Activated CD8-positive, alpha-beta memory T cell treated with anti-CD3 and anti-CD28 coated beads, Interleukin-2, amount 50 U/mL, for 24 hours (primary cell): ENCODE measurements at regions not wholly inside any gene's neighbourhood (a gene's known extent, or its start where the extent isn't known, plus 50 kb on each side); places are given as distances from the start of the nearest gene placed in this dataset.

Source experiments
- DNase-seq: peaks from one replicate; pipeline ENCODE4 v3.0.0-alpha.2; 2020; ENCODE audit errors: extremely low read depth

DNA sequence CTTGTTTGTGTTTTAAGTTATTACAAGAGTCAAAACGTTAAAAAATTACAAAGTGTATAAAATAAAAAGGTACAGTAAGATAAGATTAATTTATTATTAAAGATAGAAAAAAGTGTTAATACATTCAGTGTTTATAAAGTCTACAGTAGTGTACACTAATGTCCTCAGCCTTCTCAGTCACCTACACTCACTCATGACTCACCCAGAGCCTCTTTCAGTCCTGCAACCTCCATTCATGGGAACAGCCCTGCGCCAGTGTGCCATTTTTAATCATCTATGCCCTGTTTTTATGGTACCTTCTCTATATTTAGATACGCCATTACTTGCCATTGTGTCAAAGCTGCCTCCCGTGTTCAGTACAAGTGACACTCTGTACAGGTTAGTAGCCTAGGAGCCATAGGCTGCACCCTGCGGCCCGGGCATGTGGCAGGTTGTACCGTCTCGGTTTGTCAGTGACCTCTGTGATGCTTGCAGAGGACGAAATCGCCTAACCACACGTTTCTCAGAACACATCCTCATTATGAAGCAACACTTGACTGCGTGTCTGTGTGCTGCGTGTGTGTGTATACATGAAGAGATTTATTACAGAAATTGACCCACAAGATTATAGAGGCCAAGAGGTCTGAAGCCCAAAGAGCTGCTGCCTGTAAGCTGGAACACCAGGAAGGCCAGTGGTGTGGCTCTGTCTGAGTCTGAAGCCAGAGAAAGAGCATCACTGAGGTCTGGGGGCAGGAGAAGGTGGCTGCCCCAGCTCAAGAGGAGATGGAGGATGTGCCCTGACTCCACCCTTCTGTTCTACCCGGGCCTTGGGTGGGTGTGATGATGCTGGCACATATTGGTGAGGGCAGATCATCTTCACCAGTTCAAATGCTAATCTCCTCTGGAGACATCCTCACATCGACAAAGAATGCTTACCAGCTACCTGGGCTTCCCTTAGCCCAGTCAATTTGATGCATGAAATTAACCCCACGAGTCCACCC, 116.6 kb upstream of the C14orf180 start:
- no peak for DNase-seq

DNA sequence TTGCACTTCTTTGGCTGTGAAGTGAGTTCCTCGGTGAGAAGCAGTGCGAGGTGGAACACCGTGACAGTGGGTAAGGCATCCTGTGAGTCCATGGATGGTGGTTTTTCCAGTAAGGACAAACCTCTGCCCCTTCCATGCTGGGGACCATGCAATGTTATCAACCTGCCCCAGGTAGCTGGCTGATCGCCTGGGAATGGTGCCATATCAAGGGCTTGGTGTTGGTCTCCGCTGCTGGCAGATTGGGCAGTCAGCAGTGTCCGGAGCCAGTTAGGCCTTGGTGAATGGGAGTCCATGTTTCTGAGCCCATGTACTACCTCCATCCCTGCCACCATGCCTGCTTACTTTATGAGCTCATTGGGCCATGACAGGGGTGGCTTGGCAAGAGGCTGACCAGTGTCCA, 114.7 kb upstream of the C14orf180 start:
- no peak for DNase-seq

DNA sequence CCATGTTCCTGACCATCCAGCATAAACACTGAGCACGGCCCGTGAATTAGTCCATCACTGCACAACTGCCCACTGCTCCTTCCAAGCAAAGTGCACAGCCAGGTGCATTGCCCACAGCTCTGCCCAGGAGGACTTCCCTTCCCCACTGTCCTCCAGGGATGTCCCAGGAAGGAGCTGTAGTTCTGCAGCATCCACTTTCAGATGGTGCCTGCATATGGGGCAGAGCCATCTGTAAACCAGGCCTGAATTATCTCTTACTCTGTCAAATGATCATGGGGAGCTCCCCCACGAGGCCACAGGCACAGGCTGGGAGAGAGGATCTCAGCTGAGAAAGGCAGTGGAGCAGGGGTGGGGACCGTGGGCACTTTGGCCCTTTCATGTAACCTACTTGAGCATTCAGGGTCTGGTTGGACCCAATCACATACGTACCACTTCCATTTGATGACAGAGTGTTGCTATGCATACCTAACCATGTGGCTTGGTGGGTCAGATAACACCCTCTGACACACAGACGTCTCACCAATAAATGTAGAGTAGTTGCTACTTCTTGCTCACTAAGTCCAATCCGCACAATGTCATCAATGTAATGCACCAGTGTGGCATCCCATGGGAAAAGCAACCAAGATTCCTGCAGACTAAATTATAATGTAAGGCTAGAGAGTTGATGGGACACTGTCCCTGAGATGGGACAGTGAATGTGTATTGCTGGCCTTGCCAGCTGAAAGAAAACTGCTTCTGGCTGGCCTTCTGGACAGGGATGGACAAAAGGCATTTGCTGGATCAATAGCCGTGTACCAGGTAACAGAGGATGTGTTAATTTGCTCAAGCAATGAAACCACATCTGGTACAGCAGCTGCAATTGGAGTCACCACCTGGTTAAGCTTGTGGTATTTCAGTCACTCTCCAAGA, 113.8 kb upstream of the C14orf180 start:
- no peak for DNase-seq

DNA sequence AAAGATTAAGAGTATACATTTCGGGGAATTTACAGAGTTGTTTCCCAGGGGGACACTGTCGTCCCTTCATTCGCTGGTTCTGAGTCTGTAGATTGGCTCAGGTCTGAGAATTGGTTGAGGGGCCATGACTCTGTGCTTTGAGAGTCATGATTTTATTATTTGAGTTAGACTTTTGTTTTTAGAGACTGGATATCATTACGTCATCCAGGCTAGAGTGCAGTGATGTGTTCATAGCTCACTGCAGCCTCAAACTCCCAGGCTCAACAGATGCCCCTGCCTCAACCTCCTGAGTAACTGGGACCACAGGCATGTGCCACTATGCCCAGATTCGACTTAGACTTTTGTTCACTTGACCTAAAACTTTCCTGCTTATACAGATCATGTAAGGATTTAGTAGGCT, 112.3 kb upstream of the C14orf180 start:
- no peak for DNase-seq

DNA sequence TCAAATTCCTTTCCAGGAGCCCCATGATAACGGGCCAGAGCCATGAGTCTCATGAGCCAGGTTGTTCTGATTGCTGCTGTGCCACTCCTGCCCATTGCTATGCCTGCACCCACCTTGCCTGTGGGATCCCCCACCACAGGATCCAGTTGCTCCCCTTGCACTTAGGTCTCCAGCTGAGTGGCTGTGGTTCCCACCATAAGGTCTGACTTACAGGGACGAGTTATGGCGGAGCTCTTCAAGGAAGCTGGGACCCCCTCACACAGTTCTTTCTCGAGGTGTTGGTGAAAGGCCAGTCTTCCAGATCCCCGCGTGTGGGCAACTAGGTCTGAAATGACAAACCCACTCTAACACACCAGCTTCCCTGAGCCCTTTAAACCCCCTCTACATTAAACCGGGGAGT, 111.9 kb upstream of the C14orf180 start:
- DNase-seq = no peak

DNA sequence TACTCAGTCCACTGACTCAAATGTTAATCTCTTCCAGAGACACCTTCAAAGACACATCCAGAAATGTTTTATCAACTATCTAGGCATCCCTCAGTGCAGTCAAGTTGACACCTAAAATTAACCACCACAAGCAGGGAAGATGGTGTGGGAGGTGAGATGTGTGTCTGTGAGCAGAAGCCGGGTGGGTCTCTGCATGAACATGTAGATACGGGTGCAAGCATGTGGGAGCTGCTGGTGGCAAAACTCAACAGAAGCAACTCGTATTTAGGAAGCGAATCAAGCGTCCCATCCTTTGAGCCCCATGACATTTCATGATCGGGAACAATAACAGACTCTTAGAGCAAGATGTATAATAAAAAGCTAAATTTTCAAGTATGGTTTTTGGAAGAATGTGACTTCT, 110.0 kb upstream of the C14orf180 start:
- DNase-seq = no peak

DNA sequence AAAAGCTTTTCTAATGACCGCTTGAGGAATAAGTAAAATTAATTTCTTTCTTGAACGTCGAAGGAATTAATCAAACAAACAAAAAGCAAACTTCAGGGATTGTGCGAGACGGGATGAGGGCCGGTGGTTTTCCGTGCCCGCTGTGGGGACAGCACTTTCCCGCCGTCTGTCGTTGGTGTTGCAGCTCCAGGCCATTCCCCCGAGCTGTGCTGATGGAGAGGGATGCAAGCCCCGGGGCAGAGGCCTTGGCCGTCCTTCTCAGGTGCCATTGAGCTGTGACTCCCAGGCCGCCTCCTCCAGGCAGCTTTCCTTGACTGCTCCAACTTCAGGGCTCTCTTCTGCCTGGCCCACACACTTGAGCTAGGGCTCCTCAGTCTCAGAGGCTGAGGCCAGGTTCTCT, 109.0 kb upstream of the C14orf180 start:
- no peak for DNase-seq

DNA sequence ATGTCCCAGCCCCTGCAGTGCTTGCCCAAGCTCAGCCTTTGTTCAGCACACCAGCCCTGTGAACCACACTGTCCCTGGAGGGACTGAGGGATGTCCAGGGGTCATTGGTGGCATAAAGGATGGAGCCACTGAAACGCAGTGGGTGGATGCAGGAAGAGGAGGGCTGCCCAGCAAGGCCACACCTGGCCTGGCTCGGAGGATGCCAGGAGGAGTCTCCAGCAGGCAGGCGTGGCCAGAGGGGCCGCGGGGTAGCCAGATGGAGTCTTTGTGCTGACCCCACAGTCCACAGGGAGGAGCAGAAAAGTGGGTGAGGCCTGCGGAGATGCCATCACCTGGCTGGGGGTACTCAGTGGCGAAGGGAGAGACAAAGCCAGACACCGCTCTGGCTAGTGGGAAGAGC, 108.5 kb upstream of the C14orf180 start:
- DNase-seq = no peak

DNA sequence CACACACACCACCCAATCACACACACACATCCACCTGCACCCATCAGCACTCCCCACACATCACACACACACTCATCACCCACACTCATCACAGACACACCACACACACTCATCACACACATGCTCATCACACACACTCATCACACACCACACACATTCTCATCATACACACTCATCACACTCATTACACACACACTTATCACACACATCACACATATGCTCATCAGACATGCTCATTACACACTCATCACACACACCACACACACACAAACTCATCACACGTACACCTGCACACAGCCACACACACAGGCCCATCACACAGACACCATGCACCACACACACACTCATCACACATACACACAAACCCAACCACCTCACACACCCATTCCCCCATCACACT, 107.5 kb upstream of the C14orf180 start:
- no peak for DNase-seq

DNA sequence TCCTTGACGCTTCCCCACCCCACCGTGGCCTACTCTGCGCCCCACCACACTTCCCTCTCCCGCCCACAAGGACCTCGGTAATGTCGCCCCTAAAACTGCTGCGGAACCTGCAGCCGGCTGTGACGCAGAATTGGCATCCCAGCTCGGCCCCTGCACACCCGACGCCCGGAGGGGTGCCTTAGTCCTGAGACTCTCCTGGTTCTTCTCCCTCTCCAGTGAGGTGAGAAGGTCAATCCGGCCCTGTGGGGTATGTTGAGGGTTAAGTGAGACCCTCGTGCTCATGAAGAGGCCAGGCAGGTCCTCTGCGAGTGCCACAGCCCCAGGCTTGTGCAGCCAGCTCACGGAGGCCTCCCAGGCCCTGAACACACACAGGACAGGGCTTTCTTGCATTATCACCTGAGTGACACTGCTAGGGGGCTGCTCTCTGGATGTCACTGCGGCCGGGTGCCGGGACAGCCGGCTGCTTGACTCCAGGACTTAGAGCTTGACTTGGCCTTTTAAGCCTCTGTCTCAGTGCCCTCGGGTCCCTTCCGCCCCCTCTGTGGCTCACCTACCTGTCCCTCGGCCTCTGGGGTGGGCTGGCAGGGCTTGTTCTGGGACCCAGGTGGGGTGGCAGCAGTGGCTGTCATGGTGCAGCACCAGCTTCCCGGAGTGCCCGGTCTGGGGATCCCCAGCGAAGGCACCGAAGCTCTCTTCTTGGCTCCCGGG, 106.9 kb upstream of the C14orf180 start:
- no peak for DNase-seq

DNA sequence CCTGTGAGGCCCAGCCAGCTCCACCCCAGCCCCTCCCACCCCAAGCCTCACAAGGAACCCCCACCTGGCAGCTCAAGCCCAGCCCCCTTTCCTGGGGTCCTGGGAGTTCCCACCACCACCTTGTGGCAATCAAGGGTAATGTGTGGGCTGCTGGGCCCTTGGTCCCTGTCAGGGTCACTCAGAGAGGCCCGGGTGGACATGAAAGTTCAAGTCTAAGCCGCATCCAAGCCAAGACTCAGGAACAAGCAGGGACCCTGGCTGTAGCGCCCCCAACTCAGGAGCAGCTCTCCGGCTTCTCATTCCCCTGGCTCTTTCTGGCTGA, 106.4 kb upstream of the C14orf180 start:
- DNase-seq = no peak

DNA sequence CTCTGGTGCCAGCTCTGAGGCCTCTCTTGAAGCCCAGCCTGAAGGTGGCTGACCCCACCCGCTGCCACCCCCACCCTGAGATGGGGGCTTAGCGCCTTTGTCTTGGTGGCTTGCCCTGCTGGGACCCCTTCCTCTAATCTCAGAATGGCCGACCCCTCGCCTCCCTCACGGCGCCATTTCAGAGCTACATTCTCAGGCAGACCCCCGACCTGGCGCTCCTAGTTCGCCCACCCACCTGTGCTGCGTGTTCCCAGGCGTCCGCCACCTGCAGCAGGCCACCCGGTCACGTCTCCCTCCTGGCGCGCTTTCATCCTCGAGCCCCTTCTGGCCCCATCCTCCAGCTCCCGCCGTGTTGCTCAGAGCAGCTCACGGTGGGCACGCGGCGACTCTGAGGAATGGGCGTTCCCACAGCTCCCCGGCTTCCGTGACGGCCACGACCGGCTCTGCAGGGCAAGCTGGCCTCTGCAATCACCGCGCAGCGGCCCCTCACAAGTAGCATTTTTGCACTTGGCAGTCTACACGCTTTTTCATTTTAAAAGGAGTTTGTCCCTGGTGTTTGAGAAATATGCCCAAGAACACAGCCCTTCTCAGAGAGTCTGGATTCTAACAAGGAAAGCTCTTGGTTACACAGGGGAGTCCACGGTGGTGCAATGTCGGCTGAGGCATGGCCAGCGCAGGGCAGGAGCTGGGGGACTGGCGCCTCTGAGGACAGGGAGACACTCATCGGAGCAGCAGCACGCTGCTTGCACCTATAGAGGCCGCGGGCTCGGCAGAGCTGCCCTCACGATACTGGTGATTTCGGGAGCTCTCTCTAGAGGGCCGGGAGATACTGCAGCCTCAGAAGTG, 105.7 kb upstream of the C14orf180 start:
- no peak for DNase-seq

DNA sequence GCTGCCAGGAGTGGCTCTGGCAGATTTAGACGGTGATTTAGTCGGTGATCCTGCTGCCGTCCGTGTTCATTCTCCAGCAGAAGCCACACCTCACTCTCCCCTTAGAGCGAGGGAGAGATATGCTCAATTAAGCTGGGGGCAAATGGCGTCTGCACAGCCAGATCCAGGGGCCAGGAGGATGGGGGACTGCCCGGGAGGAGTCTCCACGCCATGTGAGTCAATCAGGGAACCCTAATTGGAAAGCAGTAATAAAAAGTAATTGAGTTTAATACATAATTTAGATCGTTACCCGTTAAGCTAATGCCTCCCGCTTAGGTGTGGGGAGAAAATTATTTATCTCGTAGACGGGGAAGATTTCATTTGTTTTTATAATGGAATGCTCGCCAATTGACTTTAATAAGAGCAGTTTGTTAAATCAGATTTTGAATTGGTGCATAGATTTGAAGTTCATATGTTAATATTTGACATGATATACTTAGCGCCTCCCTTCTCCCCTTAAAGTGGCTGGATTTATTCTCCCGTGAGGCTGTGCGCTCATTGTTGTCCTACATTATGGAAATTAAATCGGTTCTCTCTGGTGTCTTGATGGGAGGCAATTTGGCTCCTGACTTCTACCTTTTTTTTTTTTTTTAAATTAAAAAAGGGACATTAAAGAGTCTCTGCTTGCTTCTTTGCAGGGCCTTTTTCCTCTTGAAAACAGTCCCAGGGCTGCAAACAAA, 104.9 kb upstream of the C14orf180 start:
- DNase-seq = no peak

DNA sequence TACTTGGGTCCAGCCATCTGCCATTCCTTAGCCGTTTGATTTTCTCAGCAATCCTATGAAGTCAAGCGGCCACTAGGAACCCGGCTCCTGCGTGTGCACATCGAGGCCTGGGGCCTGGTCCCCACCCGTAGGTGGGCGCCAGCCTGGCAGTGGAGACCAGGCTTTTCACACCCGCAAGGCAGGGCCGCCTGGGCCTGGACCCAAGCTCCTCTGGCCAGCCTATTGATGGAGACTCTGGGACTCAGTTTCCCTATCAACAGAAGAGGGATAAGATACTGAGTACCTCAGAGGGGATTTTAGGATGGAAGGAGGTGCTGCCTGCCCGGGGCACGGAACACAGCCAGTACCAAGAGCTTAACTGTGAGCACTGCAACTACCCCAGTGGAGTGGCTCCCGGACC, 104.3 kb upstream of the C14orf180 start:
- DNase-seq = no peak

DNA sequence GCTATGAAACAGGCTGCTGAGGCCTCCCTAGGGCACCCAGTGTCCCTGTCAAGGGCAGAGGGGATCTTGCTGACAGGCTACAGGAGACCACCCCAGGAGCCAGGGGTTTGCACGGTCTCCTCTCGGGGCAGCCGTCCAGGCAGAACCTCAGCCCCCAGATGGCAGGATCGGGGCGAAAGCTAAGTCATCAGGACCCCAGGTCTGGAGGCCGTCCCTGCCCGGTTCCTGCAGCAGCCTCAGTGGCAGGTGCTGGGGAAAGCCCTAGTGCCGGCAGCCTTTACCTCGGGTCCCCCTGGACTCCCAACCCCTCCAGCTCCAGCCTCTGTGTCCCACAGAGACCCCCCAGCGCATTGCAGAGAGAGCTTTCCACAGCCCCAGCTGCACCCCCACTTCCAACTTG, 103.8 kb upstream of the C14orf180 start:
- no peak for DNase-seq

DNA sequence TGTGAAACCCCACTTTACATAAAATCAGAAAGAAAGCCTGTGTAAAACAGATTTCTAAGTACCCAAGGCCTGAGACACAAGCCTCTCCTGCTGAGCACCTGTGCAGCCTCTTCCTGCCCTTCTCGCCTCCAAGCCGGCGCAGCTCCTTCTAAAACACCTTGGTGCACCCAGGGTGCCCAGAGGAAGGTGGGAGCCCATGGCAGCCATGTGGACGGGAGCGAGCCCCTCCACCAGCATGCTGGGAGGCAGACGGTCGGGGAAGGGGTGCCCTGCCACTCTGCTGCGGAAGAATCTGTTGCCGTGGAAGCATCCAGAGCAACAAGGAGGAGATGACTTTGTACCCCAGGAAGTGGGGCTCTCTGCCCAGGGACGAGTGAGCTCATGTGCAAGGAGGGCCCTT, 103.1 kb upstream of the C14orf180 start:
- DNase-seq = no peak

DNA sequence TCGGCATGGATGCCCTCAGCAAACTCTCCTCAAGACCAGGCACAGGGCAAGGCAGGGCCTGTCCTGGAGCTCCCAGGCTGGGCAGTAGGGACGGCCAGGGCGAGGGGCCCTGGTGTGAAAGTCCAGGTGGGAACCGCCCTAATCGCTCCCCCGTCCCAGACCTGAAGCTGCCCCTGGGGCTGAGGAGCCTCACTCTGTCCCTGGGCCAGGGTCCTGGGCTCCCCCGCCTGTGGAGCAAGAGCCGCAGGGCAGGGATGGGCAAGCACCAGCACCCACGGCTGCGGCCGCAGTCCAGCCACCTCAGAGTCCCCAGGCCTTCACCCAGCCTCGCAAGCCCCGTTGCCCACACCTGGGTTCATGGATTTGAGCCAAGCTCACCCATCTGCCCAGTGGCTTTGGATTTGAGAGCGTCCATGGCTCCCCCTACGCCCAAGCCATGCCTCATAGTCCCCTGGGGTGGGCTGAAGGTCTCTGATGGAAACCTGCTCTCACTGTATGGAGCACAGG, 102.4 kb upstream of the C14orf180 start:
- DNase-seq = no peak

DNA sequence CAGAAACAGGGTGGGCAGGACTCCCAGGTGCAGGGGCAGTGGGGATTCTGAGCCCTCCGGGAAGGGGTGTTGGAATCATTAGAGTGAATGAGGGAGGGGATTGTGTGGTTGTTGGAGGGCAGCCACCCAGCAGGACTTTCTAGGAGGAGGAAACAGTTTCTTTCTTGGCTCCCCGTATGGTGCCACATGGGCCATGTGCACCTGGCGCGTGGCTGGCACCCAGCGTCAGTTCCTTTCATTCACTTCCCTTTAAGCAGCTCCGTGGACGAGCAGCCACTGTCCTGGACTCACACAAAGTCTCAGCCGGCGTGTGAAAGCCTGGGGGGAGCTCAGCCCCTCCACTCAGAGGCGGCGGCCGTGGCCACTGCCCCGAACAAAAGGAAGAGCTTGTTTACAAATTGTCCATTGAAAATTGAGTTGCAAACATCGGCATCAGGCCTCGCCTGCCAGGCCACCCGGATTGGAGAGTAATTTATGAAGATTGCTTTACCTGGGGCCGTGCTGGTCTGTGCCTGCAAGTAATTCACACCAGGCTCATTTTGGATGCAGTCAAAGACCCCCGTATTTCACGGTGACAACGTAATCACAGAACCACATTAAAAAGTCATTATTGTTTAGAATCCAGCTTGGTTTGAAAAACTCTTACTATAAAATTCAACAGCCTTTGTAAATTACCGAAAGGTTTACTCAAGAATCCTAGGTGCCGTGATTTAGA, 101.7 kb upstream of the C14orf180 start:
- DNase-seq = no peak

DNA sequence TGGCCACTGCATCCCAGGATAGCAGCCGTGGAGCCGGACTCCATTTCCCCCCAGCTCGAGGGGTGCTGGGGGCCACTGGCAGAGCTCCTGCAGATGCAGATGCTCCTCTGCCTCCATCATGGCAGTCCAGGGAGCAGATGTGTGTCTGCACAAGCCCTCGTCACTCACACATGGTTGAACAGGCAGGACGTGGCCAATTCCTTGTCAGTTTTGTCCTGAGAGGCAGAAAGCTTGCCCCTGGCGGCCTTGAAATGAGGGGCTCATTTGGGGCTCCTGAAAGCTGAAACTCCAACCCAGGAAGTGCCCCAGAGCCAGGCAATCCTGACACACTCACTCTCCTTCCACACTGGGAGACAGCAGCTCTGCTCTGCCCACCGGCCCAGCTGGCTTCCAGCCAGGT, 100.9 kb upstream of the C14orf180 start:
- no peak for DNase-seq

DNA sequence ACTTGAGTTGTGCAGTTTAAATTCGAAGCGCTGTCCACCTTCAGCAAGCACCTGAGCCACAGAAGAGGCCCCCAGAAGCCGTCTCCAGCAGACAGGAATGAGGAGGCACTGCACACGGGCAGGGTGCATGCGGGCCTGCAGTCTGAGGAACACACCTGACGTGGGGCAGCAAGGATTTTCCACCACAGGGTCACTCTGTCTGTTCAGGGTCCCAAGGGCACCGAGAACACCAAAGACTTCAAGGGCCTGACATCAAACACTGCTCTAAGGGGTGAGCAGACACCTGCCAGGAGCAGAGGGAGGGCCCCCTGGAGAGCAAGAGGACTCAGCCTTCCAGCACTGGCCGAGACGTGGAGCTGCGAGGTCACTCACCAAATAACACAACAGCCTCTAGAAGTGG, 99.7 kb upstream of the C14orf180 start:
- no peak for DNase-seq
